HepG2 (cell line): ENCODE measurements at regions not wholly inside any gene's neighbourhood (a gene's known extent, or its start where the extent isn't known, plus 50 kb on each side); places are given as distances from the start of the nearest gene placed in this dataset.

Experiments
- ATAC-seq: fragments of 200-7000 bp; cut with Tn5 transposase; 3 replicates; pipeline ENCODE4 v1.9.1; 2020; ENCODE audit warnings: mild to moderate bottlenecking, moderate library complexity
- BruUV-seq: library from RNA; stranded (reverse); fragments of 400-500 nt; replicated peaks from 2 replicates; lab custom pipeline; 2021; lab: Mats Ljungman, UMichigan
- CTCF ChIA-PET: fragments of 300-600 bp; formaldehyde crosslinking; extraction: SDS; loops from one replicate; lab custom pipeline; 2021; ENCODE audit warnings: low total read pairs, inconsistent platforms, low intra/inter-chr PET ratio; lab: Yijun Ruan, JAX
- POLR2A ChIA-PET: fragments of 350-600 bp; sonication (Branson Sonifier 250); formaldehyde crosslinking; loops from one replicate; lab custom pipeline; 2020; ENCODE audit warnings: antibody characterized with exemption, inconsistent platforms; lab: Yijun Ruan, JAX
- DNase-seq: peaks from one replicate; pipeline ENCODE4 v3.0.0-alpha.2; 2015; ENCODE audit warnings: low spot score
- FAIRE-seq: peaks from 3 replicates; lab custom pipeline; 2011; peaks lifted over from hg19 to GRCh38; lab: Jason Lieb, UNC
- H2AFZ ChIP-seq: one replicate; pipeline ENCODE4 v1.6.1; 2011; ENCODE audit warnings: low read length, inconsistent platforms
- H3K27ac ChIP-seq: fragments of 300-600 bp; 3 replicates; pipeline ENCODE4 v1.8.0; 2011; ENCODE audit warnings: mixed run types, mild to moderate bottlenecking, mixed read lengths, low read length, inconsistent platforms; ENCODE audit not compliant: insufficient read depth; ENCODE audit errors: extremely low read length
- H3K27me3 ChIP-seq, 2 experiments: fragments of 200-600 bp in 1 of 2; 2 replicates in 1 of 2; 3 replicates in 1 of 2; pipeline versions ENCODE4 v1.6.0 to v1.8.0; 2011; ENCODE audit warnings: low read length in 2 of 2, mild to moderate bottlenecking in 2 of 2, moderate library complexity in 2 of 2, inconsistent platforms in 1 of 2; ENCODE audit not compliant: insufficient read depth in 2 of 2, control insufficient read depth in 1 of 2
- H3K36me3 ChIP-seq, 2 experiments: fragments of 200-600 bp in 1 of 2; replicated peaks in 1 of 2; 2 replicates in 1 of 2; 3 replicates in 1 of 2; pipeline versions ENCODE4 v1.5.1 to v1.8.0; 2011; ENCODE audit warnings: low read length in 2 of 2, inconsistent platforms in 1 of 2; ENCODE audit not compliant: insufficient read depth in 2 of 2, control insufficient read depth in 1 of 2
- H3K4me1 ChIP-seq: 2 replicates; pipeline ENCODE4 v1.5.1; 2012; ENCODE audit warnings: low read length, inconsistent platforms; ENCODE audit not compliant: insufficient read depth
- H3K4me2 ChIP-seq: 2 replicates; pipeline ENCODE4 v1.6.0; 2011; ENCODE audit warnings: low read depth, low read length, inconsistent platforms
- H3K4me3 ChIP-seq, 3 experiments: fragments of 200-600 bp in 1 of 3; sonication (generic), shearing (Covaris generic) in 1 of 3; replicated peaks in 1 of 3; 2 replicates each; pipeline ENCODE4 v1.5.1; 2011 to 2016; ENCODE audit warnings: low read length in 3 of 3, inconsistent platforms in 2 of 3, low read depth in 2 of 3, mild to moderate bottlenecking in 2 of 3, control low read depth in 1 of 3, mixed read lengths in 1 of 3; ENCODE audit not compliant: insufficient read depth in 1 of 3
- H3K79me2 ChIP-seq: one replicate; pipeline ENCODE4 v1.6.1; 2011; ENCODE audit warnings: low read length, inconsistent platforms; ENCODE audit not compliant: insufficient read depth
- H3K9ac ChIP-seq: 2 replicates; pipeline ENCODE4 v1.6.0; 2011; ENCODE audit warnings: mild to moderate bottlenecking, low read depth, low read length, inconsistent platforms; ENCODE audit not compliant: insufficient read depth
- H3K9me3 ChIP-seq: 2 replicates; pipeline ENCODE4 v1.5.1; 2012; ENCODE audit warnings: mild to moderate bottlenecking, low read length
- H4K20me1 ChIP-seq: 2 replicates; pipeline ENCODE4 v1.6.0; 2011; ENCODE audit warnings: inconsistent platforms, mild to moderate bottlenecking, low read length, moderate library complexity; ENCODE audit not compliant: insufficient read depth
- DMAP1 ChIP-seq: IDR thresholded peaks from 2 replicates; pipeline ENCODE4 v1.6.1; 2016
- GABPB1 ChIP-seq: IDR thresholded peaks from 2 replicates; pipeline ENCODE4 v1.6.1; 2016; ENCODE audit warnings: mild to moderate bottlenecking, missing genetic modification reagents, moderate library complexity, missing compliant biosample characterization
- HDAC6 ChIP-seq: fragments of 200-600 bp; sonication (generic); IDR thresholded peaks from 2 replicates; pipeline ENCODE4 v1.7.0; 2017; ENCODE audit warnings: mild to moderate bottlenecking, antibody characterized with exemption, low read length, low read depth
- HNF4G ChIP-seq, 2 experiments: sonication (generic) in 1 of 2; formaldehyde crosslinking in 1 of 2; IDR thresholded peaks; 2 replicates each; pipeline versions ENCODE4 v1.4.0 to v1.6.1; 2011 to 2020; ENCODE audit warnings: borderline replicate concordance in 2 of 2, low read depth in 2 of 2, mild to moderate bottlenecking in 2 of 2, low read length in 1 of 2, missing genetic modification reagents in 1 of 2, moderate library complexity in 1 of 2
- HOXA5 ChIP-seq: sonication (generic); formaldehyde crosslinking; IDR thresholded peaks from 2 replicates; pipeline ENCODE4 v1.4.0; 2020; ENCODE audit warnings: missing genetic modification reagents
- MIXL1 ChIP-seq: IDR thresholded peaks from 2 replicates; pipeline ENCODE4 v1.6.1; 2016
- NKX3-1 ChIP-seq: sonication (generic); formaldehyde crosslinking; IDR thresholded peaks from 2 replicates; pipeline ENCODE4 v1.5.0; 2020; ENCODE audit warnings: missing genetic modification reagents
- NRL ChIP-seq: sonication (generic); formaldehyde crosslinking; IDR thresholded peaks from 2 replicates; pipeline ENCODE4 v1.5.0; 2020; ENCODE audit warnings: missing genetic modification reagents, mild to moderate bottlenecking, moderate library complexity, borderline replicate concordance
- PTBP1 ChIP-seq: fragments of 200-400 bp; formaldehyde crosslinking; IDR thresholded peaks from 2 replicates; pipeline ENCODE4 v1.6.1; 2018; ENCODE audit warnings: low read length, low read depth; ENCODE audit not compliant: poor library complexity, severe bottlenecking
- RARA ChIP-seq: IDR thresholded peaks from 2 replicates; pipeline ENCODE4 v1.6.1; 2016; ENCODE audit warnings: missing genetic modification reagents, missing compliant biosample characterization
- SMAD1 ChIP-seq: sonication (generic); formaldehyde crosslinking; IDR thresholded peaks from 2 replicates; pipeline ENCODE4 v1.4.0; 2020; ENCODE audit warnings: missing genetic modification reagents, low read depth, mild to moderate bottlenecking, borderline replicate concordance
- ZNF747 ChIP-seq: sonication (generic); formaldehyde crosslinking; IDR thresholded peaks from 2 replicates; pipeline ENCODE4 v1.8.1; 2023; ENCODE audit warnings: missing genetic modification reagents, mild to moderate bottlenecking, borderline replicate concordance
- WGBS: methylation state at CpG from one replicate; pipeline ENCODE4 v1.1.6; 2017; ENCODE audit warnings: low lambda C conversion rate; 5-methylcytosine and 5-hydroxymethylcytosine counted together
- in situ Hi-C: cut with HindIII; loops from 2 replicates; pipeline ENCODE4 v1.10.0; 2017; ENCODE audit warnings: low pct_unique_long_range_greater_than_20kb; ENCODE audit not compliant: extremely low pct_ligation_motif_present
- intact Hi-C: fragments of 100-400 bp; cut with micrococcal nuclease; formaldehyde crosslinking; loops from one replicate; pipeline ENCODE4 v1.10.0; 2022; ENCODE audit not compliant: unreplicated experiment
- TF ChIP-seq, protein P1 (sequence below): sonication (generic); formaldehyde crosslinking; IDR thresholded peaks from 2 replicates; pipeline ENCODE4 v1.4.0; 2020; ENCODE audit warnings: missing genetic modification reagents, low read depth, mild to moderate bottlenecking, borderline replicate concordance
- TF ChIP-seq, protein P2 (sequence below): sonication (generic); formaldehyde crosslinking; IDR thresholded peaks from 2 replicates; pipeline ENCODE4 v1.5.1; 2020; ENCODE audit warnings: missing genetic modification reagents, mild to moderate bottlenecking, borderline replicate concordance

- ATAC-seq (no peak), FAIRE-seq (no peak), DNase-seq (no peak)
- ChIA-PET CTCF (no interaction called here), POLR2A (no interaction called here)
- Histone ChIP-seq H3K79me2 (no peaks in the 10 kb centered on the region), H2AFZ (no peak overlapping the region), H4K20me1 (no peaks in the 10 kb centered on the region), H3K4me2 (no peak overlapping the region), H3K36me3 (no peaks in the 10 kb centered on the region), H3K4me1 (no peaks in the 10 kb centered on the region), H3K9ac (no peak overlapping the region), H3K27me3 (no peaks in the 10 kb centered on the region), H3K4me3 (no peak overlapping the region), H3K9me3 (no peaks in the 10 kb centered on the region), H3K27ac (no peak overlapping the region)
- in situ Hi-C loops (no loop called here), intact Hi-C loops (no loop called here)
- TF ChIP-seq HOXA5 (CRISPR knock-in tag), result no peak
- no peak for TF ChIP-seq DMAP1 (CRISPR knock-in tag)
- no peak for TF ChIP-seq MIXL1 (CRISPR knock-in tag)
- TF ChIP-seq, protein P1, sequence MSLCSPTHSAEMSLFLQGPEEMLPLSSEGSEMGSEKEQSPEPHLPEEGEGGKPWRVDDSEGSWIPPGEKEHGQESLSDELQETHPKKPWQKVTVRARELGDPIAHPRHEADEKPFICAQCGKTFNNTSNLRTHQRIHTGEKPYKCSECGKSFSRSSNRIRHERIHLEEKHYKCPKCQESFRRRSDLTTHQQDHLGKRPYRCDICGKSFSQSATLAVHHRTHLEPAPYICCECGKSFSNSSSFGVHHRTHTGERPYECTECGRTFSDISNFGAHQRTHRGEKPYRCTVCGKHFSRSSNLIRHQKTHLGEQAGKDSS (CRISPR knock-in tag), result no peak
- no peak for TF ChIP-seq ZNF747 (CRISPR knock-in tag)
- TF ChIP-seq HDAC6, result no peak
- TF ChIP-seq GABPB1, result no peak
- TF ChIP-seq NRL, result no peak
- TF ChIP-seq HNF4G (IDR thresholded peaks at IDR 0.05; ENCODE audit: borderline replicate concordance, low read depth, low read length), result no peak
- TF ChIP-seq HNF4G (CRISPR knock-in tag; IDR thresholded peaks at IDR 0.05; ENCODE audit: borderline replicate concordance, low read depth), result no peak
- TF ChIP-seq SMAD1 (CRISPR knock-in tag), result no peak
- TF ChIP-seq RARA, result no peak
- no peak for TF ChIP-seq NKX3-1 (CRISPR knock-in tag)
- no peak for TF ChIP-seq PTBP1
- TF ChIP-seq, protein P2, sequence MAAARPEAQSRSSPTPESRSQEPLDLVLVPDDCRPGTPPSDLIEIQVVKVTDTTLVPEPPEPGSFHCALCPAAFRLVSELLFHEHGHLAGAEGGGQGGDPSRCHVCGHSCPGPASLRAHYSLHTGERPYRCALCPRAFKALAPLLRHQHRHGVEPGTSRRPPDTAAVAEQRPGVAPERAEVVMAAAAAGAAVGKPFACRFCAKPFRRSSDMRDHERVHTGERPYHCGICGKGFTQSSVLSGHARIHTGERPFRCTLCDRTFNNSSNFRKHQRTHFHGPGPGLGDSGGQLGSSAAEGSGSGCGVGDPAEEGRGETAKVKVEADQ, result no peak
- 41% methylated on average over 5 of the region's 5 CpGs for WGBS
- no TSS peak for BruUV-seq
Observed at GRCh38 chr5:62783374-62784057, 204.9 kb downstream of the LRRC70 start.
